ENCODE measurements at regions not wholly inside any gene's neighbourhood (a gene's known extent, or its start where the extent isn't known, plus 50 kb on each side); places are given as distances from the start of the nearest gene placed in this dataset.

DNA sequence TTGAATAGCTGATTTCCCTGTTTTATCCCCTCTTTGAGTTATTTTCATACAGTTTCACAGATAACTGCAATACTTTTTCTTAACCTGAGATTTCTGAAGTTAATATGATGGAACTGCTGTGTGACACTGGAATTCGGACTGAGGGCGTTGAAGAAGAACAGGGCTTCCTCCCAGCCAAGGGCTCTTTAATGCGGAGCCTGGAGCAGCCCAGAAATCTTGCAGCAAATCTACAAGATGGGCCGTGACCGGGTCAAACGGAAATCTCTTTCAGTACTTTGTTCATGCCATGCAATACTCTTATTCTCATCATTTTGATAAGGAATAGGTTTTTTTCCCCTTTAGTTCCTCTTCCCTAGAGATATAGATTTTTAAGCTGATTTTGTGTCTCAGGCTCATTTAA is 236.8 kb upstream of the IRX4 start:
- no peaks in the 10 kb centered on the region for H3K36me3 Mint-ChIP-seq (ENCODE audit: low read depth, unreplicated experiment)
- Histone ChIP-seq H3K9ac (ENCODE audit: low read length) (no peak overlapping the region), H3K4me1 (ENCODE audit: insufficient read depth, low read length) (no peaks in the 10 kb centered on the region), H3K4me2 (ENCODE audit: low read length) (no peak overlapping the region), H4K20me1 (ENCODE audit: insufficient read depth, low read length) (no peaks in the 10 kb centered on the region), H3K27me3 (ENCODE audit: insufficient read depth, low read length) (no peaks in the 10 kb centered on the region), H3K27ac (ENCODE audit: low read depth, low read length) (no peak overlapping the region), H2AFZ (ENCODE audit: low read depth, low read length) (no peak overlapping the region), H3K4me3 (ENCODE audit: insufficient read depth, low read depth, low read length) (no peak overlapping the region), H3K36me3 (ENCODE audit: insufficient read depth, low read length) (no peaks in the 10 kb centered on the region), H3K79me2 (ENCODE audit: insufficient read depth, low read length) (no peaks in the 10 kb centered on the region), H3K9me3 (ENCODE audit: insufficient read depth, low read depth, low read length) (peaks cover 13% of the 10 kb centered on the region)
- no peak for DNase-seq (ENCODE audit: low read depth)
- no peak overlapping the region for H3K4me3 Mint-ChIP-seq (ENCODE audit: unreplicated experiment)
- H3K4me1 Mint-ChIP-seq (ENCODE audit: low read depth, unreplicated experiment), result no peaks in the 10 kb centered on the region
- peaks cover 25% of the 10 kb centered on the region for H3K27me3 Mint-ChIP-seq (ENCODE audit: low read depth, unreplicated experiment)
- H3K27ac Mint-ChIP-seq (ENCODE audit: unreplicated experiment), result no peak overlapping the region
- peaks cover 18% of the 10 kb centered on the region for H3K9me3 Mint-ChIP-seq (ENCODE audit: unreplicated experiment)
- FAIRE-seq, result no peak
- TF ChIP-seq, protein P1, sequence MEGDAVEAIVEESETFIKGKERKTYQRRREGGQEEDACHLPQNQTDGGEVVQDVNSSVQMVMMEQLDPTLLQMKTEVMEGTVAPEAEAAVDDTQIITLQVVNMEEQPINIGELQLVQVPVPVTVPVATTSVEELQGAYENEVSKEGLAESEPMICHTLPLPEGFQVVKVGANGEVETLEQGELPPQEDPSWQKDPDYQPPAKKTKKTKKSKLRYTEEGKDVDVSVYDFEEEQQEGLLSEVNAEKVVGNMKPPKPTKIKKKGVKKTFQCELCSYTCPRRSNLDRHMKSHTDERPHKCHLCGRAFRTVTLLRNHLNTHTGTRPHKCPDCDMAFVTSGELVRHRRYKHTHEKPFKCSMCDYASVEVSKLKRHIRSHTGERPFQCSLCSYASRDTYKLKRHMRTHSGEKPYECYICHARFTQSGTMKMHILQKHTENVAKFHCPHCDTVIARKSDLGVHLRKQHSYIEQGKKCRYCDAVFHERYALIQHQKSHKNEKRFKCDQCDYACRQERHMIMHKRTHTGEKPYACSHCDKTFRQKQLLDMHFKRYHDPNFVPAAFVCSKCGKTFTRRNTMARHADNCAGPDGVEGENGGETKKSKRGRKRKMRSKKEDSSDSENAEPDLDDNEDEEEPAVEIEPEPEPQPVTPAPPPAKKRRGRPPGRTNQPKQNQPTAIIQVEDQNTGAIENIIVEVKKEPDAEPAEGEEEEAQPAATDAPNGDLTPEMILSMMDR (IDR thresholded peaks at IDR 0.05; ENCODE audit: insufficient read depth, low read depth, low read length), result no peak
- no peak for TF ChIP-seq EZH2 (IDR thresholded peaks at IDR 0.05; ENCODE audit: insufficient read depth, low read length)

DNA sequence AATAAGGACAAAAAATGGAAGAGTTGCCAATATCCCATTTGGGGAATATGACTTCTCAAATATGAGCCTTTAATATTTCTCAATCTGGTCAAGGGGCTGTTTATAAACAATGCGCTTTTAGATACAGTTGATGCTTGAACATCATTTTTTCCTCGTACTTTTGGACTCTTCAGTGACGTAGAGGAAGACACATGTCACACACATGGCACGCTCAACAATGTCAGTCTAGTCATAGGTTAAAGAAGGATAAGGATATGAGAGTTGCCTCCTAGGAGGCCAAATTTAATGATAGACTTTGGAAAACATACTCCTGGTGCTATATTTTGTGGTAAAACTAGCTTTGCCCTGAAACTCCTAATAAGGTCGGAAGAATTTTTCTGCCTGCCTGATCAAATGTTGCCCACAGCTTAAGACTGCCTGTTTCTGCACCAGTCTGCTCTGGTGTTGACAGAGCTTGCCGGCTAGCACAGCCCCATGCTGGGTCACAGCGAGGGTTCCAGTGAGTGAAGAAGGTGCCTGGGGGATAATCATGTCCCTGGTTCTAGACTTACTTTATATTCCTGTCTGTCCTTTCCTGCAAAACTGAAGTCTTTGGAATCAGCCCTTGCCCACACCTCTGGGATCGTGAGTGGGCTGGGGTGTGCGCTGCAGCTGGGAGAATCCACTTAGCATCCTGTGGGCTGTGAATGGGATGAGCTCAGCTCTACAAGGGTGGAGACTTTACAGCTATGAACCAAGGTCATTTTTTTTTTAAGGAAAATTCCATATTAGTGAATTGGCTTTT is 230.8 kb upstream of the IRX4 start:
- no peak overlapping the region for H2AFZ ChIP-seq (ENCODE audit: low read depth, low read length)
- FAIRE-seq (no peak), DNase-seq (ENCODE audit: low read depth) (no peak)
- no peaks in the 10 kb centered on the region for H4K20me1 ChIP-seq (ENCODE audit: insufficient read depth, low read length)
- Mint-ChIP-seq H3K4me1 (ENCODE audit: low read depth, unreplicated experiment) (no peaks in the 10 kb centered on the region), H3K27me3 (ENCODE audit: low read depth, unreplicated experiment) (peaks cover 18% of the 10 kb centered on the region), H3K36me3 (ENCODE audit: low read depth, unreplicated experiment) (no peaks in the 10 kb centered on the region), H3K27ac (ENCODE audit: unreplicated experiment) (no peak overlapping the region), H3K9me3 (ENCODE audit: unreplicated experiment) (peaks cover 10% of the 10 kb centered on the region), H3K4me3 (ENCODE audit: unreplicated experiment) (no peak overlapping the region)
- H3K36me3 ChIP-seq (ENCODE audit: insufficient read depth, low read length), result no peaks in the 10 kb centered on the region
- TF ChIP-seq, protein P1 (IDR thresholded peaks at IDR 0.05; ENCODE audit: insufficient read depth, low read depth, low read length), result no peak
- no peak for TF ChIP-seq EZH2 (IDR thresholded peaks at IDR 0.05; ENCODE audit: insufficient read depth, low read length)
- H3K27ac ChIP-seq (ENCODE audit: low read depth, low read length), result no peak overlapping the region
- H3K79me2 ChIP-seq (ENCODE audit: insufficient read depth, low read length), result no peaks in the 10 kb centered on the region
- H3K9ac ChIP-seq (ENCODE audit: low read length), result no peak overlapping the region
- no peak overlapping the region for H3K4me2 ChIP-seq (ENCODE audit: low read length)
- no peaks in the 10 kb centered on the region for H3K27me3 ChIP-seq (ENCODE audit: insufficient read depth, low read length)
- no peaks in the 10 kb centered on the region for H3K4me1 ChIP-seq (ENCODE audit: insufficient read depth, low read length)
- H3K4me3 ChIP-seq (ENCODE audit: insufficient read depth, low read depth, low read length), result no peak overlapping the region
- H3K9me3 ChIP-seq (ENCODE audit: insufficient read depth, low read depth, low read length), result peaks cover 17% of the 10 kb centered on the region

Measured in astrocyte (in vitro differentiated cells and primary cell).